Testis (tissue), 2 donors: ENCODE measurements at regions not wholly inside any gene's neighbourhood (a gene's known extent, or its start where the extent isn't known, plus 50 kb on each side); places are given as distances from the start of the nearest gene placed in this dataset.

Source experiments
- DNase-seq: peaks from one replicate; pipeline ENCODE4 v3.0.0-alpha.2; 2019
- H3K27ac ChIP-seq, 2 donors: fragments of 200-600 bp; sonication (generic); one replicate each; pipeline ENCODE4 v1.5.1; 2019
- H3K27me3 ChIP-seq: fragments of 200-600 bp; sonication (generic); one replicate; pipeline ENCODE4 v1.5.1; 2019
- H3K36me3 ChIP-seq: fragments of 200-600 bp; sonication (generic); one replicate; pipeline ENCODE4 v1.5.1; 2017; ENCODE audit warnings: low read depth; ENCODE audit errors: missing control alignments
- H3K4me1 ChIP-seq: fragments of 200-600 bp; sonication (generic); one replicate; pipeline ENCODE4 v1.5.1; 2019
- H3K4me3 ChIP-seq, 2 donors: fragments of 200-600 bp; sonication (generic); one replicate each; pipeline ENCODE4 v1.5.1; 2017 to 2019
- H3K9me3 ChIP-seq: fragments of 200-600 bp; sonication (generic); one replicate; pipeline ENCODE4 v1.5.1; 2017
- POLR2A ChIP-seq: fragments of 450-650 bp; IDR thresholded peaks from one replicate; pipeline ENCODE4 v1.6.1; 2017; ENCODE audit warnings: antibody characterized with exemption, mild to moderate bottlenecking, moderate library complexity
- WGBS, 2 donors: methylation state at CpG; one replicate each; pipeline ENCODE4 v1.1.5; 2018; 5-methylcytosine and 5-hydroxymethylcytosine counted together
- intact Hi-C: fragments of 100-400 bp; cut with DNase I; formaldehyde crosslinking; loops from one replicate; pipeline ENCODE4 v1.15.1; 2023; ENCODE audit warnings: low total_unique reads
- TF ChIP-seq, protein P1 (sequence below), 3 experiments: fragments of 450-650 bp in 2 of 3; fragments of 200-600 bp in 1 of 3; sonication (generic) in 1 of 3; IDR thresholded peaks; one replicate each; pipeline ENCODE4 v1.5.1; 2016 to 2019; ENCODE audit warnings: antibody characterized with exemption in 3 of 3, mild to moderate bottlenecking in 2 of 3, moderate library complexity in 1 of 3

DNA sequence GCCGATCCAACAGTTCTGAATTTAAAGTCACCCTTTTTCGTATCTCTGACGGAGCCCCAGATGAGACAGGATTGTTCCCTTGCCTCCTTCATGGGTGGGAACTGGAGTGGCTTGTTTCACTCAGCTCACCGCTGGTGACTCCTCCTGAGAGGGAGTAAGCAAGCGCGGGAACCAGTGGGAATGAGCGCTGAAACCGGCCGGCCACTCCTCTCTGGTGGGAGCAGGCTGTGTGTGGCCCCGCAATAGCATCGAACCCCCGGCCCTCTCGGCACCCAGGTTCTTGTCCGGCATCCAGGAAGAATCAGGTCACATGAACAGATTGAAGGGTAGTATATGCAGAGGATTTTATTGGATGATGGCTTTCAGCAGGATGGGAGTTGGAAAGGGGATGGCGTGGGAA lies 1211.6 kb upstream of the PCDH20 start:
- H3K27ac ChIP-seq, result no peak overlapping the region
- TF ChIP-seq, protein P1, sequence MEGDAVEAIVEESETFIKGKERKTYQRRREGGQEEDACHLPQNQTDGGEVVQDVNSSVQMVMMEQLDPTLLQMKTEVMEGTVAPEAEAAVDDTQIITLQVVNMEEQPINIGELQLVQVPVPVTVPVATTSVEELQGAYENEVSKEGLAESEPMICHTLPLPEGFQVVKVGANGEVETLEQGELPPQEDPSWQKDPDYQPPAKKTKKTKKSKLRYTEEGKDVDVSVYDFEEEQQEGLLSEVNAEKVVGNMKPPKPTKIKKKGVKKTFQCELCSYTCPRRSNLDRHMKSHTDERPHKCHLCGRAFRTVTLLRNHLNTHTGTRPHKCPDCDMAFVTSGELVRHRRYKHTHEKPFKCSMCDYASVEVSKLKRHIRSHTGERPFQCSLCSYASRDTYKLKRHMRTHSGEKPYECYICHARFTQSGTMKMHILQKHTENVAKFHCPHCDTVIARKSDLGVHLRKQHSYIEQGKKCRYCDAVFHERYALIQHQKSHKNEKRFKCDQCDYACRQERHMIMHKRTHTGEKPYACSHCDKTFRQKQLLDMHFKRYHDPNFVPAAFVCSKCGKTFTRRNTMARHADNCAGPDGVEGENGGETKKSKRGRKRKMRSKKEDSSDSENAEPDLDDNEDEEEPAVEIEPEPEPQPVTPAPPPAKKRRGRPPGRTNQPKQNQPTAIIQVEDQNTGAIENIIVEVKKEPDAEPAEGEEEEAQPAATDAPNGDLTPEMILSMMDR (IDR thresholded peaks at IDR 0.05), result no peak
- TF ChIP-seq POLR2A, result no peak
- no peaks in the 10 kb centered on the region for H3K9me3 ChIP-seq
- DNase-seq, result no peak
- WGBS, 2 donors, result 55 to 66% methylated on average over 12 to 15 of the region's 15 CpGs
- H3K36me3 ChIP-seq, result no peaks in the 10 kb centered on the region
- intact Hi-C loops, result no loop called here
- no peaks in the 10 kb centered on the region for H3K27me3 ChIP-seq
- H3K4me3 ChIP-seq, result peak overlapping the region in 1 of 2 donors; percentile 9
- no peaks in the 10 kb centered on the region for H3K4me1 ChIP-seq

DNA sequence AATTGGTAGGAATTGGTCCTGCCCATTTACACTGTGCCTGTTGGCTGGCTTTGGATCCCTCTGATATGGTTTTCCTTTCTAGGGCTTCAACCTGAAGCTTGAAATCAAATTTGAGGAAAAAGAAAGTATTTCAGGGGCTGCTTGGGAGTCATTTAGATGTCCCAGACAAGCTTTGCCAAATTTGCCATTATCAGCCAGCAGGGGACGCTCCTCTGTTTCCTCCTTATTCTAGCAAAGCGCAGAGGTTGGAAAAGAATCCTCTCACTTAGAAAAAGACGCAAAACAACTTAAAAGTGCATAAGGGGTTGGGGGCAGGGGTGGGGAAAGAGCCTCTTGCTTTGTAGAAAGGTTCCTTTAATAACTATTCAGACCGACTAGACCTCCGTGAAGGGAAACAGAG lies 1211.1 kb upstream of the PCDH20 start:
- 39 to 54% methylated on average over 5 of the region's 5 CpGs for WGBS, 2 donors
- H3K4me1 ChIP-seq, result no peaks in the 10 kb centered on the region

GRCh38 chr13:62625214-62625881 lies 1209.7 kb upstream of the PCDH20 start:
- WGBS, 2 donors, result 63 to 79% methylated on average over 15 of the region's 15 CpGs
- Histone ChIP-seq H3K4me3 (no peak overlapping the region), H3K4me1 (no peaks in the 10 kb centered on the region), H3K36me3 (no peaks in the 10 kb centered on the region), H3K27me3 (no peaks in the 10 kb centered on the region), H3K9me3 (no peaks in the 10 kb centered on the region), H3K27ac (no peak overlapping the region)
- DNase-seq, result no peak
- no peak for TF ChIP-seq POLR2A
- TF ChIP-seq, protein P1 (IDR thresholded peaks at IDR 0.05), result no peak
- intact Hi-C loops, result no loop called here

More for the DNA sequence above, 1211.1 kb upstream of the PCDH20 start:
- no peak for TF ChIP-seq POLR2A
- TF ChIP-seq, protein P1 (IDR thresholded peaks at IDR 0.05), result peak in 2 of 3 experiments; percentile 6 to 48
- Histone ChIP-seq H3K27ac (no peak overlapping the region), H3K4me3 (peak overlapping the region in 1 of 2 donors; percentile 9), H3K9me3 (no peaks in the 10 kb centered on the region), H3K27me3 (no peaks in the 10 kb centered on the region), H3K36me3 (no peaks in the 10 kb centered on the region)
- peak; percentile 42 for DNase-seq
- intact Hi-C loops, result no loop called here

GRCh38 chr13:62613819-62614218 lies 1198.2 kb upstream of the PCDH20 start:
- Histone ChIP-seq H3K36me3 (no peaks in the 10 kb centered on the region), H3K27me3 (no peaks in the 10 kb centered on the region), H3K27ac (no peak overlapping the region), H3K4me3 (no peak overlapping the region), H3K9me3 (no peaks in the 10 kb centered on the region), H3K4me1 (no peaks in the 10 kb centered on the region)
- intact Hi-C loops, result no loop called here
- DNase-seq, result no peak
- 87 to 97% methylated on average over 1 of the region's 1 CpG for WGBS, 2 donors
- TF ChIP-seq, protein P1 (IDR thresholded peaks at IDR 0.05), result no peak
- no peak for TF ChIP-seq POLR2A

GRCh38 chr13:62611343-62611742 lies 1195.7 kb upstream of the PCDH20 start:
- Histone ChIP-seq H3K9me3 (no peaks in the 10 kb centered on the region), H3K27ac (no peak overlapping the region), H3K36me3 (no peaks in the 10 kb centered on the region), H3K4me3 (no peak overlapping the region), H3K27me3 (no peaks in the 10 kb centered on the region), H3K4me1 (no peaks in the 10 kb centered on the region)
- TF ChIP-seq, protein P1 (IDR thresholded peaks at IDR 0.05), result no peak
- TF ChIP-seq POLR2A, result no peak
- intact Hi-C loops, result no loop called here
- DNase-seq, result no peak
- 96 to 100% methylated on average over 1 to 2 of the region's 2 CpGs for WGBS, 2 donors
